ENCODE measurements at regions not wholly inside any gene's neighbourhood (a gene's known extent, or its start where the extent isn't known, plus 50 kb on each side); places are given as distances from the start of the nearest gene placed in this dataset.
"Not testable (repeated sequence)": the region's sequence is repeated elsewhere in the genome, so short reads cannot be mapped to it uniquely, and the experiment has no call there.

- TF ChIP-seq CTCF (conservative IDR thresholded peaks at IDR 0.05; ENCODE audit: low read depth, low read length); EZH2 (IDR thresholded peaks at IDR 0.05; ENCODE audit: low read length, unreplicated experiment); EZH2phosphoT487 (IDR thresholded peaks at IDR 0.05; ENCODE audit: borderline replicate concordance, low read length): not testable (repeated sequence)
These were observed 4752.2 kb upstream of the OR11H1 start for GRCh38 chr22:10775601-10776357.
